ENCODE measurements at regions not wholly inside any gene's neighbourhood (a gene's known extent, or its start where the extent isn't known, plus 50 kb on each side); places are given as distances from the start of the nearest gene placed in this dataset.

DNA sequence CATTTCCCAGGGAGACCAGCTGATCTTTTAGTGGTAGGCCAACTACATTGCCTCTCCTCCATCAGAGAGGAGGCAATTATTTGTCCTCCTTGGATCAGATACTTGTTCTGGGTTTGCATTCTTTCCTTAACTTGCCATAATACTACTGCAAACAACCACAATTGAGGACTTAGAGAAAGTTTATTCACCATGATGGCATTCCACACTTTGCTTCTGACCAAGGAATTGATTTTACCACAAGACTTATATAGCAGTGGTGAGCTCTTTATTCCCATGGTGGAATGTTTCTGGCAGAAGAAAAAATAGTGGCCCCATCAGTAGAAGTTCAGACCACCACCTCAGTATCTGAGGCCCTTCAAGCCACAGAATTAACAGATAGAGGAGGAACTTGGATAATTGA is 123.9 kb upstream of the PPP3CA start:
- Histone ChIP-seq H3K4me2 (ENCODE audit: low read length) (no peak overlapping the region), H4K20me1 (ENCODE audit: control insufficient read depth, insufficient read depth, low read depth, low read length) (no peaks in the 10 kb centered on the region), H3K27ac (ENCODE audit: low read depth, low read length) (no peak overlapping the region), H3K4me3 (ENCODE audit: low read length) (no peak overlapping the region), H3K9me3 (ENCODE audit: control insufficient read depth, insufficient read depth, low read length) (no peaks in the 10 kb centered on the region), H3K79me2 (ENCODE audit: control insufficient read depth, low read length) (no peaks in the 10 kb centered on the region), H3F3A (ENCODE audit: control insufficient read depth, insufficient read depth) (no peaks in the 10 kb centered on the region), H3K4me1 (ENCODE audit: control insufficient read depth, low read length) (no peaks in the 10 kb centered on the region), H3K9me2 (replicated peaks; ENCODE audit: control insufficient read depth, low read length) (no peaks in the 10 kb centered on the region), H3K27me3 (ENCODE audit: control insufficient read depth, low read length) (no peaks in the 10 kb centered on the region), H3K36me3 (ENCODE audit: control insufficient read depth, low read length) (no peaks in the 10 kb centered on the region)
- TF ChIP-seq EZH2phosphoT487 (IDR thresholded peaks at IDR 0.05; ENCODE audit: borderline replicate concordance, low read length), result no peak
- TF ChIP-seq, protein P1, sequence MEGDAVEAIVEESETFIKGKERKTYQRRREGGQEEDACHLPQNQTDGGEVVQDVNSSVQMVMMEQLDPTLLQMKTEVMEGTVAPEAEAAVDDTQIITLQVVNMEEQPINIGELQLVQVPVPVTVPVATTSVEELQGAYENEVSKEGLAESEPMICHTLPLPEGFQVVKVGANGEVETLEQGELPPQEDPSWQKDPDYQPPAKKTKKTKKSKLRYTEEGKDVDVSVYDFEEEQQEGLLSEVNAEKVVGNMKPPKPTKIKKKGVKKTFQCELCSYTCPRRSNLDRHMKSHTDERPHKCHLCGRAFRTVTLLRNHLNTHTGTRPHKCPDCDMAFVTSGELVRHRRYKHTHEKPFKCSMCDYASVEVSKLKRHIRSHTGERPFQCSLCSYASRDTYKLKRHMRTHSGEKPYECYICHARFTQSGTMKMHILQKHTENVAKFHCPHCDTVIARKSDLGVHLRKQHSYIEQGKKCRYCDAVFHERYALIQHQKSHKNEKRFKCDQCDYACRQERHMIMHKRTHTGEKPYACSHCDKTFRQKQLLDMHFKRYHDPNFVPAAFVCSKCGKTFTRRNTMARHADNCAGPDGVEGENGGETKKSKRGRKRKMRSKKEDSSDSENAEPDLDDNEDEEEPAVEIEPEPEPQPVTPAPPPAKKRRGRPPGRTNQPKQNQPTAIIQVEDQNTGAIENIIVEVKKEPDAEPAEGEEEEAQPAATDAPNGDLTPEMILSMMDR (IDR thresholded peaks at IDR 0.05; ENCODE audit: low read depth, low read length, poor library complexity, severe bottlenecking), result no peak

DNA sequence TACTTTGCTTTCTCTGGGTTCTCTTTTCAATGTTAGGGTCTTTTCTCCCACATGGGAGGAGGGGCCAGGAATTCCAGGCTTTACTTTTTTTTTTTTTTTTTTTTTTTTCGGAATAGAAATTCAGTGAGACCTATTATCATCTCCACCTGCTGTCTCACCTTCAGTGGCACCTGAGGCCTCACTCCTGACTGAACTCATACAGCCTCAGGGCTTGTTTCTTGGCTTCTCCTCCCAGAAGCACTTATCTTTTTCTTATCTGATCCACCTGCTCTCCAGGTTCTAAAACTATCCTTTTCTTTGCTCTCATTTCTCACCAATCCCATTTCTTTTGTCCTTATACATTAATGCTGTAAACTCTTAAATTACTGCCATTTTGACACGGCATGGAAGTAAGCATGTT is 117.3 kb upstream of the PPP3CA start:
- no peak for TF ChIP-seq EZH2phosphoT487 (IDR thresholded peaks at IDR 0.05; ENCODE audit: borderline replicate concordance, low read length)
- TF ChIP-seq, protein P1 (IDR thresholded peaks at IDR 0.05; ENCODE audit: low read depth, low read length, poor library complexity, severe bottlenecking), result no peak
- peaks cover 4% of the 10 kb centered on the region; the same call in 1 of the 2 replicates for H3K9me3 ChIP-seq (ENCODE audit: control insufficient read depth, insufficient read depth, low read length)
- H3K4me1 ChIP-seq (ENCODE audit: control insufficient read depth, low read length), result peaks cover 14% of the 10 kb centered on the region
- H3K79me2 ChIP-seq (ENCODE audit: control insufficient read depth, low read length), result no peaks in the 10 kb centered on the region
- no peaks in the 10 kb centered on the region for H3K27me3 ChIP-seq (ENCODE audit: control insufficient read depth, low read length)
- no peaks in the 10 kb centered on the region for H3F3A ChIP-seq (ENCODE audit: control insufficient read depth, insufficient read depth)
- H3K36me3 ChIP-seq (ENCODE audit: control insufficient read depth, low read length), result no peaks in the 10 kb centered on the region
- H3K9me2 ChIP-seq (replicated peaks; ENCODE audit: control insufficient read depth, low read length), result no peaks in the 10 kb centered on the region
- H3K27ac ChIP-seq (ENCODE audit: low read depth, low read length), result no peak overlapping the region
- H3K4me3 ChIP-seq (ENCODE audit: low read length), result no peak overlapping the region
- no peaks in the 10 kb centered on the region for H4K20me1 ChIP-seq (ENCODE audit: control insufficient read depth, insufficient read depth, low read depth, low read length)
- H3K4me2 ChIP-seq (ENCODE audit: low read length), result no peak overlapping the region

DNA sequence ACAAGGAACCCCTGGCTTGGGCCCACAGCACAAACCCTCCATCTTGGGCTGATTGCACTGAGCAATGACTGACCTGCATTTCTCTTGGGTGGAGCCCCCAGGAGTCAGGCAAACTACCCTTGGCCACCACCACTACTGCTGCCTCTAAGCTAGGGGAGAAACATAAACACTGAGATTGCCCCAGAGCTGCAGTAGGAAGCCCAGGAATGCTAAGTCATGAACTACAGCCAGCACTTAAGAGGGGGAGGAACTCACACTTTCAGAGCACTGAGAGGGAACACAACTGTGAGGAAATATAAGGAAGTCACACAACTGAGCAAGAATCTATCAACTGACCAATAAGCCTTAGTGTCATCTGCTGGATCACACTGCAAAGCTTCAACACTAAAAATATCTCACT is 111.6 kb upstream of the PPP3CA start:
- H3F3A ChIP-seq (ENCODE audit: control insufficient read depth, insufficient read depth), result no peaks in the 10 kb centered on the region
- no peaks in the 10 kb centered on the region for H3K9me2 ChIP-seq (replicated peaks; ENCODE audit: control insufficient read depth, low read length)
- no peak overlapping the region for H3K4me2 ChIP-seq (ENCODE audit: low read length)
- TF ChIP-seq, protein P1 (IDR thresholded peaks at IDR 0.05; ENCODE audit: low read depth, low read length, poor library complexity, severe bottlenecking), result no peak
- TF ChIP-seq EZH2phosphoT487 (IDR thresholded peaks at IDR 0.05; ENCODE audit: borderline replicate concordance, low read length), result no peak
- H3K27me3 ChIP-seq (ENCODE audit: control insufficient read depth, low read length), result no peaks in the 10 kb centered on the region
- peaks cover 9% of the 10 kb centered on the region for H3K4me1 ChIP-seq (ENCODE audit: control insufficient read depth, low read length)
- H3K27ac ChIP-seq (ENCODE audit: low read depth, low read length), result no peak overlapping the region
- no peaks in the 10 kb centered on the region for H3K36me3 ChIP-seq (ENCODE audit: control insufficient read depth, low read length)
- no peaks in the 10 kb centered on the region for H4K20me1 ChIP-seq (ENCODE audit: control insufficient read depth, insufficient read depth, low read depth, low read length)
- H3K4me3 ChIP-seq (ENCODE audit: low read length), result no peak overlapping the region
- H3K9me3 ChIP-seq (ENCODE audit: control insufficient read depth, insufficient read depth, low read length), result peaks cover 6% of the 10 kb centered on the region; the same call in 1 of the 2 replicates
- H3K79me2 ChIP-seq (ENCODE audit: control insufficient read depth, low read length), result no peaks in the 10 kb centered on the region
